Naive thymus-derived CD4-positive, alpha-beta T cell (primary cell): ENCODE measurements at regions not wholly inside any gene's neighbourhood (a gene's known extent, or its start where the extent isn't known, plus 50 kb on each side); places are given as distances from the start of the nearest gene placed in this dataset.
"Not testable (repeated sequence)": the region's sequence is repeated elsewhere in the genome, so short reads cannot be mapped to it uniquely, and the experiment has no call there.

Experiments used
- ATAC-seq: fragments of 150-1000 bp; cut with Tn5 transposase; 2 replicates; pipeline ENCODE4 v1.10.0; 2021; ENCODE audit warnings: mild to moderate bottlenecking, moderate library complexity
- CTCF ChIA-PET: fragments of 350-600 bp; sonication (Branson Sonifier 250); formaldehyde crosslinking; loops from one replicate; lab custom pipeline; 2021; ENCODE audit warnings: antibody characterized with exemption; lab: Charles Lee
- POLR2A ChIA-PET: fragments of 350-600 bp; sonication (Branson Sonifier 250); formaldehyde crosslinking; loops from one replicate; lab custom pipeline; 2021; ENCODE audit warnings: antibody characterized with exemption, inconsistent platforms; lab: Charles Lee
- DNase-seq, 9 donors: peaks; one replicate each; pipeline versions ENCODE4 v3.0.0 to v3.0.0-alpha.2; 2020 to 2022; ENCODE audit warnings: mixed read lengths in 1 of 9
- H3K27ac ChIP-seq: one replicate; pipeline ENCODE4 v1.7.0; 2013; ENCODE audit warnings: mild to moderate bottlenecking, low read depth, low read length, moderate library complexity
- H3K27me3 ChIP-seq, 2 donors: one replicate each; pipeline ENCODE4 v1.7.0; 2013; ENCODE audit warnings: low read length in 2 of 2, mild to moderate bottlenecking in 2 of 2, moderate library complexity in 2 of 2; ENCODE audit not compliant: control insufficient read depth in 2 of 2, insufficient read depth in 2 of 2
- H3K36me3 ChIP-seq, 3 experiments: 1 replicate in 2 of 3; 2 replicates in 1 of 3; pipeline ENCODE4 v1.7.0; 2013; ENCODE audit warnings: low read length in 3 of 3, mild to moderate bottlenecking in 3 of 3, moderate library complexity in 1 of 3; ENCODE audit not compliant: insufficient read depth in 3 of 3, control insufficient read depth in 2 of 3
- H3K4me1 ChIP-seq, 2 donors: one replicate each; pipeline ENCODE4 v1.7.0; 2013; ENCODE audit warnings: low read length in 2 of 2, mild to moderate bottlenecking in 2 of 2, moderate library complexity in 1 of 2; ENCODE audit not compliant: control insufficient read depth in 2 of 2, insufficient read depth in 2 of 2
- H3K4me3 ChIP-seq: 2 replicates; pipeline ENCODE4 v1.7.0; 2013; ENCODE audit warnings: mild to moderate bottlenecking, low read length
- H3K9me3 ChIP-seq, 3 experiments: 1 replicate in 2 of 3; 2 replicates in 1 of 3; pipeline ENCODE4 v1.7.0; 2013; ENCODE audit warnings: low read length in 3 of 3; ENCODE audit not compliant: control insufficient read depth in 2 of 3
- H3K27ac Mint-ChIP-seq, 9 donors: one replicate each; pipeline ENCODE4 v1.8.0; 2020 to 2022; ENCODE audit warnings: mixed read lengths in 9 of 9, mild to moderate bottlenecking in 8 of 9, moderate library complexity in 5 of 9, inconsistent platforms in 2 of 9
- H3K27me3 Mint-ChIP-seq, 5 donors: one replicate each; pipeline ENCODE4 v1.8.0; 2021 to 2022; ENCODE audit warnings: mixed read lengths in 5 of 5, mild to moderate bottlenecking in 1 of 5
- H3K36me3 Mint-ChIP-seq, 5 donors: one replicate each; pipeline ENCODE4 v1.8.0; 2020 to 2022; ENCODE audit warnings: mixed read lengths in 5 of 5, mild to moderate bottlenecking in 3 of 5, inconsistent platforms in 1 of 5
- H3K4me1 Mint-ChIP-seq, 7 donors: one replicate each; pipeline ENCODE4 v1.8.0; 2020 to 2022; ENCODE audit warnings: mixed read lengths in 7 of 7, mild to moderate bottlenecking in 3 of 7, inconsistent platforms in 1 of 7
- H3K4me3 Mint-ChIP-seq, 10 donors: one replicate each; pipeline ENCODE4 v1.8.0; 2020 to 2022; ENCODE audit warnings: mild to moderate bottlenecking in 10 of 10, mixed read lengths in 10 of 10, moderate library complexity in 6 of 10, inconsistent platforms in 2 of 10
- H3K9me3 Mint-ChIP-seq, 11 donors: one replicate each; pipeline ENCODE4 v1.8.0; 2020 to 2022; ENCODE audit warnings: mixed read lengths in 11 of 11, mild to moderate bottlenecking in 4 of 11, inconsistent platforms in 1 of 11, moderate library complexity in 1 of 11
- intact Hi-C, 2 donors: fragments of 100-400 bp; cut with micrococcal nuclease; formaldehyde crosslinking; loops; one replicate each; pipeline ENCODE4 v1.15.1; 2023

DNA sequence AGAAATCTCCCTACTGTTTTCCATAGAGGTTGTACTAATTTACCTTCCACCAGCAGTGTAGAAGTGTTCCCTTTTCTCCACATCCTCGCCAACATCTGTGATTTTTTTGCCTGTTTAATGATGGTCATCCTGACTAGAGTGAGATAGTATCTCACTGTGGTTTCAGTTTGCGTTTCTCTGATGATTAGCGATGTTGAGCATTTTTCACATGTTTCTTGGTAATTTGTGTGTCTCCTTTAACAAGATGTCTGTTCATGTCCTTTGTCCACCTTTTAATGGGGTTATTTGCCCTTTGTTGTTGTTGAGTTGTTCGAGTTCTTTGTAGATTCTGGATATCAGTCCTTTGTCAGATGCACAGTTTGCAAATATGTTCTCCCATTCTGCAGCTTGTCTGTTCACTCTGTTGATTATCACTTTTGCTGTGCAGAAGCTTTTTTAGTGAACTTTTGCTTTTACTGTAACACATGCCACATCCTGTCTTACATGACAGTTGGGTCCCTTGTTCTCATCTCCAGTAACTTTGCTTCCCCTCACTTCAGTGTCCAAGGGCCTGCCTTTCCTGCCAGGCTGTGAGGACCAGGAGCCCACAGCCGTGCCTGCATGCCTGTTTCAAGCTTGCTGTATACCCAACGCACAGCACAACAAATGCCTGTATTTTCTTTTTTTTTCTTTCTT lies 64.9 kb downstream of the SPRING1 start:
- CTCF ChIA-PET: interaction anchor here (1.1 to 1.2 kb wide), 2 partner anchors 15 to 36 kb away, joined by 3 read pairs; no protein-coding TSS in a partner anchor

DNA sequence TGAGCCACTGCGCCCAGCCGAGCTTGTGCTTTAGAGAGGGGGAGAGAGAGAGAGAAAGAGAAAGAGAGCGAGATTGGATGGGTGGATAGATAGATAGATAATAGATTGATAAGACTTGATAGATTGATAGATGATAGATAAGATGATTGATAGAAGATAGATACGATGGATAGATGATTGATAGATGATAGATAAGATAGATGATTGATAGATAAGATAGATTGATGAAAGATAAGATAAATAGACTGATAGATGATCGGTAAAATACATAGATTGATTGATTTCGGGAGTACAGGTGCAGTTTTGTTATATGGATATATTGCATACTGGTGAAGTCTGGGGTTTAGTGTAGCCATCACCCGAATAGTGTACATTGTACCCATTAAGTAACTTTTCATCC lies 65.9 kb downstream of the SPRING1 start:
- Histone ChIP-seq H3K36me3 (no peaks in the 10 kb centered on the region), H3K9me3 (no peaks in the 10 kb centered on the region), H3K27me3 (no peaks in the 10 kb centered on the region), H3K27ac (no peak overlapping the region), H3K4me3 (no peak overlapping the region), H3K4me1 (peaks cover 12 to 21% of the 10 kb centered on the region in 2 donors)
- Mint-ChIP-seq H3K4me3 (peak overlapping the region in 6 of 10 donors; percentile 1 to 85 (median 6)), H3K36me3 (no peaks in the 10 kb centered on the region), H3K27ac (peak overlapping the region in 8 of 9 donors; percentile 0 to 97 (median 78)), H3K9me3 (peaks cover 0 to 2% (median 0%) of the 10 kb centered on the region in 11 donors), H3K4me1 (peaks cover 28 to 47% (median 41%) of the 10 kb centered on the region in 7 donors), H3K27me3 (no peaks in the 10 kb centered on the region)
- POLR2A ChIA-PET: no interaction called here
- intact Hi-C loops: loop anchor here in 1 of 2 donors (2.0 kb wide), 2 partner anchors 113 to 395 kb away; partner anchors contain the start of genes MAP1LC3B2 and MED13L
- ATAC-seq: no peak
- no peak for DNase-seq
- CTCF ChIA-PET: no interaction called here

More for the DNA sequence above, 64.9 kb downstream of the SPRING1 start:
- Histone ChIP-seq H3K27ac (peak overlapping the region; percentile 53), H3K4me1 (peaks cover 12 to 21% of the 10 kb centered on the region in 2 donors), H3K27me3 (no peaks in the 10 kb centered on the region), H3K36me3 (no peaks in the 10 kb centered on the region), H3K4me3 (peak overlapping the region; percentile 10), H3K9me3 (no peaks in the 10 kb centered on the region)
- Mint-ChIP-seq H3K4me1 (peaks cover 28 to 55% (median 43%) of the 10 kb centered on the region in 7 donors), H3K4me3 (peak overlapping the region; percentile 73 to 93 (median 89)), H3K9me3 (peaks cover 0 to 2% (median 0%) of the 10 kb centered on the region in 11 donors), H3K27me3 (no peaks in the 10 kb centered on the region), H3K27ac (peak overlapping the region; percentile 83 to 97 (median 93)), H3K36me3 (no peaks in the 10 kb centered on the region)
- intact Hi-C loops: loop anchor here in 1 of 2 donors (2.0 kb wide), 2 partner anchors 114 to 396 kb away; partner anchors contain the start of genes MAP1LC3B2 and MED13L
- DNase-seq (peak in 6 of 9 donors; percentile 21 to 61 (median 45)), ATAC-seq (peak; percentile 62)
- POLR2A ChIA-PET: no interaction called here

DNA sequence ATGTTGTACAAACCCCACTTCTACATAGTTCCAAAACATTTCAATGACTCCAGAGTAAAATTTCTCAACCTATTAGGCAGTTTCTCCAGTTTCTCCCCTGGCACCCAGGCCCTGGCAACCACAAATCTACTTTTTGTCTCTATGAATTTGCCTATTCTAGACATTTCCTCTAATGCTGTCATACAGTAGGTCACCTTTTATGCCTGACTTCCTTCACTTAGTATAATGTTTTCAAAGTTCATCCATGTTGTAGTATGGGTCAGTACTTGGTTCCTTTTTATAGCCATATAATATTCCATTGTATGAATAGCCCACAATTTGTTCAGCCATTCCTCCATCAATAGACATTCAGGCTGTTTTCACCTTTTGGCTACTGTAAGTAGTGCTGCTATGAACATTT lies 67.0 kb downstream of the SPRING1 start:
- ChIA-PET CTCF (no interaction called here), POLR2A (no interaction called here)
- H3K27me3 ChIP-seq: no peaks in the 10 kb centered on the region
- Mint-ChIP-seq H3K9me3 (peaks cover 0 to 2% (median 0%) of the 10 kb centered on the region in 11 donors), H3K27me3 (no peaks in the 10 kb centered on the region), H3K36me3 (no peaks in the 10 kb centered on the region), H3K4me3 (no peak overlapping the region), H3K27ac (peak overlapping the region in 3 of 9 donors; percentile 30 to 97 (median 63)), H3K4me1 (peaks cover 28 to 40% (median 34%) of the 10 kb centered on the region in 7 donors)
- H3K4me3 ChIP-seq: no peak overlapping the region
- no peak overlapping the region for H3K27ac ChIP-seq
- H3K36me3 ChIP-seq: no peaks in the 10 kb centered on the region
- DNase-seq (no peak), ATAC-seq (no peak)
- H3K4me1 ChIP-seq: peaks cover 12 to 15% of the 10 kb centered on the region in 2 donors
- no peaks in the 10 kb centered on the region for H3K9me3 ChIP-seq
- intact Hi-C loops: no loop called here

DNA sequence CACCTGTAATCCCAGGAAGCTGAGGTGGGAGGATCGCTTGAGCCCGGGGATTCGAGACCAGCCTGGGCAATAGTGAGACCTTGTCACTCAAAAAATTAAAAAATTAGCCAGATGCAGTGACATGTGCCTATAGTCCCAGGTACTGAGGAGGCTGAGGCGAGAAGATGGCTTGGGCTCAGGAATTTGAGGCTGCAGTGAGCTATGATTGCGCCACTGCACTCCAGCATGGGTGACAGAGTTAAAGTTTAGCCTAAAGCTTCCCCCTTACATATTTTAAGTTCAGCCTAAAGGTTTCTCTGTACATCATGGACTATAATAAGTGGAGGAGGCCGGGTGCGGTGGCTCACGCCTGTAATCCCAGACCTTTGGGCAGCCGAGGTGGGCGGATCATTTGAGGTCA lies 70.1 kb downstream of the SPRING1 start:
- Histone ChIP-seq H3K27me3 (no peaks in the 10 kb centered on the region), H3K4me1 (peaks cover 3 to 6% of the 10 kb centered on the region in 2 donors), H3K36me3 (no peaks in the 10 kb centered on the region), H3K9me3 (no peaks in the 10 kb centered on the region), H3K4me3 (no peak overlapping the region), H3K27ac (no peak overlapping the region)
- ChIA-PET CTCF (no interaction called here), POLR2A (no interaction called here)
- DNase-seq: no peak
- H3K36me3 Mint-ChIP-seq: no peaks in the 10 kb centered on the region
- no peak overlapping the region for H3K4me3 Mint-ChIP-seq
- peak overlapping the region in 1 of 9 donors; percentile 4 for H3K27ac Mint-ChIP-seq
- no peak for ATAC-seq
- H3K4me1 Mint-ChIP-seq: peaks cover 10 to 12% (median 11%) of the 10 kb centered on the region in 7 donors
- H3K27me3 Mint-ChIP-seq: peaks cover 0 to 6% (median 0%) of the 10 kb centered on the region in 5 donors
- intact Hi-C loops: no loop called here
- H3K9me3 Mint-ChIP-seq: peaks cover 0 to 2% (median 0%) of the 10 kb centered on the region in 11 donors

DNA sequence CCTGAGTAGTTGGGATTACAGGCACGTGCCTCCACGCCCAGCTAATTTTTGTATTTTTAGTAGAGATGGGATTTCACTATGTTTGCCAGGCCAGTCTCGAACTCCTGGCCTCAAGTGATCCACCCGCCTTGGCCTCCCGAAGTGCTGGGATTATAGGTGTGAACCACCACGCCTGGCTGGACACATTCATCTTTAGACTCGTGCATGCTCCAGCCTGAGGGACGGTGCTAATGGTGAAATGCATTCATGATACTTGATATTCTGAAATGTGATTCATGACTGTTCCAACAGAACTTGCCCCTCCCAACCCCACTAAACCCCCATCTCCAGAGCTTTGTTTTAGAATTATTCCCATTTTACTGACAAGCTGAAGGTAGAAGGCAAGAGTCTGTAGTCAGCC lies 71.0 kb downstream of the SPRING1 start:
- H3K9me3 Mint-ChIP-seq, H3K4me3 Mint-ChIP-seq, H3K4me1 ChIP-seq, H3K36me3 Mint-ChIP-seq, H3K27me3 ChIP-seq, H3K27ac ChIP-seq, ATAC-seq, DNase-seq, H3K27me3 Mint-ChIP-seq, H3K9me3 ChIP-seq, H3K36me3 ChIP-seq, POLR2A ChIA-PET, H3K27ac Mint-ChIP-seq, H3K4me3 ChIP-seq, H3K4me1 Mint-ChIP-seq, intact Hi-C loops: not testable (repeated sequence)
- CTCF ChIA-PET: interaction anchor here (0.6 kb wide), 1 partner anchor 306 kb away, joined by 3 read pairs; no protein-coding TSS in a partner anchor

DNA sequence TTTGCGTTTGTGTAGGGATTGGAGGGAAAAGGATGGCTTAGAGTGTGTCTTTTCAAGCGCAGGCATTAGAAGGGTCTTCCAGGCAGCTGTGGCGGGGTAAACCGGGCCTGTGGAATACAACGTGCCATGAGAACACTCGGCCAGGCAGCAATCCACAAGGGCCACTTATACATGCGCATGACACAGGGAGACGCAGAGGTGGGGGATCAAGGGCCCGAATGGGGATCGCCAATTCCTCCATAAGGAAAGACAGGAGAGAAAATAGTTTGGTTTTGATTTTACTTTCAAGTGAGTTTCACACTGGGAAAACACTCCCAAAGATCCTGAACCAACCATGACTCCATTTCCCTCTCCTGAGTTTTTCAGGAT lies 71.6 kb downstream of the SPRING1 start:
- H3K4me1 ChIP-seq: no peaks in the 10 kb centered on the region
- Mint-ChIP-seq H3K36me3 (no peaks in the 10 kb centered on the region), H3K27me3 (peaks cover 0 to 6% (median 0%) of the 10 kb centered on the region in 5 donors), H3K9me3 (peaks cover 0 to 2% (median 0%) of the 10 kb centered on the region in 11 donors), H3K27ac (no peak overlapping the region), H3K4me3 (no peak overlapping the region), H3K4me1 (peaks cover 0 to 2% (median 0%) of the 10 kb centered on the region in 7 donors)
- no peak for ATAC-seq
- no peak overlapping the region for H3K4me3 ChIP-seq
- no peaks in the 10 kb centered on the region for H3K9me3 ChIP-seq
- H3K36me3 ChIP-seq: no peaks in the 10 kb centered on the region
- DNase-seq: no peak
- CTCF ChIA-PET: no interaction called here
- H3K27ac ChIP-seq: no peak overlapping the region
- no peaks in the 10 kb centered on the region for H3K27me3 ChIP-seq
- POLR2A ChIA-PET: no interaction called here
- intact Hi-C loops: no loop called here
